SJCRH30 (cell line): ENCODE measurements at regions not wholly inside any gene's neighbourhood (a gene's known extent, or its start where the extent isn't known, plus 50 kb on each side); places are given as distances from the start of the nearest gene placed in this dataset.

Source experiments
- DNase-seq, 2 experiments: peaks; one replicate each; pipeline ENCODE4 v3.0.0-alpha.2; 2015 to 2020
- H3K27ac ChIP-seq: fragments of 250-450 bp; sonication (Bioruptor Pico); 2 replicates; pipeline ENCODE4 v1.5.1; 2020; ENCODE audit warnings: mild to moderate bottlenecking, moderate library complexity
- H3K27me3 ChIP-seq: fragments of 250-450 bp; sonication (Bioruptor Pico); 2 replicates; pipeline ENCODE4 v1.5.1; 2020; ENCODE audit warnings: mild to moderate bottlenecking, moderate library complexity
- H3K36me3 ChIP-seq: fragments of 250-450 bp; sonication (Bioruptor Pico); 2 replicates; pipeline ENCODE4 v1.5.1; 2020; ENCODE audit warnings: mild to moderate bottlenecking, moderate library complexity
- H3K4me1 ChIP-seq: fragments of 250-450 bp; sonication (Bioruptor Pico); 2 replicates; pipeline ENCODE4 v1.5.1; 2020; ENCODE audit warnings: mild to moderate bottlenecking, moderate library complexity
- H3K4me3 ChIP-seq: fragments of 250-450 bp; sonication (Bioruptor Pico); 2 replicates; pipeline ENCODE4 v1.5.1; 2020; ENCODE audit warnings: mild to moderate bottlenecking, moderate library complexity
- H3K9me3 ChIP-seq: fragments of 250-450 bp; sonication (Bioruptor Pico); replicated peaks from 2 replicates; pipeline ENCODE4 v1.5.1; 2020; ENCODE audit warnings: mild to moderate bottlenecking, moderate library complexity

DNA sequence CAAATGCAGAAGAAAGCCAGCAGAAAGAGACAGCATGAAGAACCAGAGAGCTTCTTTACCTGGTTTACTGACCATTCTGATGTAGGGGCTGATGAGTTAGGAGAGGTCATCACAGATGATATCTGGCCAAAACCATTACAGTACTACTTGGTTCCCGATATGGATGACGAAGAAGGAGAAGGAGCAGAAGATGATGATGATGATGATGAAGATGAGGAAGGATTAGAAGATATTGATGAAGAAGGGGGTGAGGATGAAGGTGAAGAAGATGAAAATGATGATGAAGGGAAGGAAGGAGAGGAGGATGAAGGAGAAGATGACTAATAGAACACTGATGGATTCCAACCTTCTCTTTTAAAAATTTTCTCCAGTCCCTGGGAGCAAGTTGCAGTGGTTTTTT lies 178.2 kb upstream of the CRY1 start:
- no peak for DNase-seq
- no peak overlapping the region for H3K4me3 ChIP-seq
- H3K36me3 ChIP-seq: no peaks in the 10 kb centered on the region
- no peaks in the 10 kb centered on the region for H3K4me1 ChIP-seq
- H3K9me3 ChIP-seq: no peaks in the 10 kb centered on the region
- H3K27ac ChIP-seq: no peak overlapping the region
- no peaks in the 10 kb centered on the region for H3K27me3 ChIP-seq

- H3K4me1 ChIP-seq: no peaks in the 10 kb centered on the region
- no peaks in the 10 kb centered on the region for H3K27me3 ChIP-seq
- no peak overlapping the region for H3K4me3 ChIP-seq
- H3K27ac ChIP-seq: no peak overlapping the region
- DNase-seq: no peak
- H3K9me3 ChIP-seq: no peaks in the 10 kb centered on the region
- no peaks in the 10 kb centered on the region for H3K36me3 ChIP-seq
These were observed 182.2 kb upstream of the CRY1 start for GRCh38 chr12:107275530-107275929.

DNA sequence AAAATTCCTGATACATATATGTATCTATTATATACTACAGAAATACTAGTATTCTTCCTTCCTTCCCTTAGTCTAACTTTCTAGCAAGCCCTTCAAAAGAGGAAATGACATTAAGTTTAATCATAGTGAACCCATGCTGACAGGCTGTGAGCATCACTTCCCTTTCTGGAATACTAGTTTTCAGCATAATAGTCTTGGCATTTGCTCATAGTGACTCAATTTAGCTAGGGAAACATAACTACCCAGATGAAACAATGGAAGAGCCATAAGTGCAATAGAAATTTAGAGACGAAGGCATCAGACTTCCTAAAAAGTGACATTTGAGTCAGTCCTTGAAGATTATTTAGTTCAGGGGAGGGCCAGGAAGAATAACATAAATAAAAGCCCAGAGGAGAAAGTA lies 184.5 kb upstream of the CRY1 start:
- H3K9me3 ChIP-seq: no peaks in the 10 kb centered on the region
- no peaks in the 10 kb centered on the region for H3K27me3 ChIP-seq
- H3K27ac ChIP-seq: no peak overlapping the region
- H3K4me1 ChIP-seq: no peaks in the 10 kb centered on the region
- no peak for DNase-seq
- no peak overlapping the region for H3K4me3 ChIP-seq
- H3K36me3 ChIP-seq: no peaks in the 10 kb centered on the region

GRCh38 chr12:107282628-107283027 lies 189.3 kb upstream of the CRY1 start:
- Histone ChIP-seq H3K4me3 (no peak overlapping the region), H3K27me3 (peaks cover 2% of the 10 kb centered on the region; the same call in 1 of the 2 replicates), H3K36me3 (no peaks in the 10 kb centered on the region), H3K4me1 (no peaks in the 10 kb centered on the region), H3K9me3 (no peaks in the 10 kb centered on the region), H3K27ac (no peak overlapping the region)
- no peak for DNase-seq

DNA sequence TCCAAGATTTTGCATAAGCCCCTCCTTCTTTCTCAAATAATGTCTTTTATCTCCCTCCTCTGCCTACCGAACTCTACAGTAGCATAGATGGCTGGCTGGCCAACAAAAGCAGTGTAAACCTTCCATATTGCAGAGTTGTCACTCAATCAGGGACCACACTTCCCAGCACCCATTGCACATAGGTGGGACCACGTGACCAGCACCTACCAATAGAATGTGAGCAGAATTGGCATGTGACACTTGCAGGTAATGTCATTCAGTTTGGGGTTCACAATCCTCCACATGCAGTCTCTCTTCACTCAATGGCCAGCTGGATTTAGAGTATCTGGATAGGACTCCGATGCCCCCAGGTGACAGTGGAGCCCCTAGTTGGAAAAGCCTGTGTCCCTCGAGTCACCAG lies 190.3 kb upstream of the CRY1 start:
- no peak for DNase-seq
- no peaks in the 10 kb centered on the region for H3K36me3 ChIP-seq

GRCh38 chr12:107284692-107285091 lies 191.3 kb upstream of the CRY1 start:
- no peak for DNase-seq
- H3K27me3 ChIP-seq: peaks cover 2% of the 10 kb centered on the region; the same call in 1 of the 2 replicates
- H3K9me3 ChIP-seq: no peaks in the 10 kb centered on the region
- no peak overlapping the region for H3K4me3 ChIP-seq
- H3K4me1 ChIP-seq: no peaks in the 10 kb centered on the region
- H3K36me3 ChIP-seq: no peaks in the 10 kb centered on the region
- no peak overlapping the region for H3K27ac ChIP-seq

More for the DNA sequence above, 190.3 kb upstream of the CRY1 start:
- Histone ChIP-seq H3K4me3 (no peak overlapping the region), H3K4me1 (no peaks in the 10 kb centered on the region), H3K27ac (no peak overlapping the region), H3K27me3 (peaks cover 2% of the 10 kb centered on the region; the same call in 1 of the 2 replicates), H3K9me3 (no peaks in the 10 kb centered on the region)

- DNase-seq: no peak
- no peak overlapping the region for H3K4me3 ChIP-seq
- H3K4me1 ChIP-seq: no peaks in the 10 kb centered on the region
- no peak overlapping the region for H3K27ac ChIP-seq
- peaks cover 5% of the 10 kb centered on the region; the same call in 1 of the 2 replicates for H3K27me3 ChIP-seq
- no peaks in the 10 kb centered on the region for H3K36me3 ChIP-seq
- no peaks in the 10 kb centered on the region for H3K9me3 ChIP-seq
These were observed 194.4 kb upstream of the CRY1 start for GRCh38 chr12:107287436-107288413.

DNA sequence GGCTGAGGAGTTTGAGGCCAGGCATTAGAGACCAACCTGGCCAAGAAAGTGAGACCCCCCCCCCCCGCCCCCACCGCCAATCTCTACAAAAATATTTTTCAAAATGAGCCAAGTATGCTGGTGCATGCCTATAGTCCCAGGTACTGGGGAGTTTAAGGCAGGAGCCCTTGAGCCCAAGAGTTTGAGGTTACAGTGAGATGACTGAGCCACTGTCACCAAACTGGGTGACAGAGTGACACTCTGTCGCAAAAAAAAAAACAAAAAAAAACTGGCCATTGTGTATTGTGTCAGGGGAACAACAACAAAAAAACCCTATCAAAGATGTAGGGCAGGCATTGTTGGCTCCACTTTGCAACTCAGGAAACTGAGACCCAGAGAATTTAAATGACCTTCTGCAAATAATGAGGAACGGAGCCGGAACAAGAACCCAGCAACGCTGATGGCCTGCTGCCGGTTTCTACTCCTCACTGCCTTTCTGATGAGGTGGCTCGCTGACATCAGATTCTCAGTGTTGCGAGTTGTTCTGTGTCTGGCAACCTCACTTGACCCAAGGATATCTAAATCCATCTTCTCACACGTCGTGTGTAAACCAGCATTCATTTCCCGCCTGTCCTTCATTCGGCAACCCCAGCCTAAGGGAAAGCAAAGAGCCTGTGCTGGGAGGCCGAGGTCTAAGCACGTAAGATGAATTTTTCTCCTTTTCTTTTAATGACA lies 195.2 kb upstream of the CRY1 start:
- H3K27me3 ChIP-seq: peaks cover 5% of the 10 kb centered on the region; the same call in 1 of the 2 replicates
- no peak overlapping the region for H3K27ac ChIP-seq
- H3K4me1 ChIP-seq: no peaks in the 10 kb centered on the region
- H3K4me3 ChIP-seq: no peak overlapping the region
- H3K36me3 ChIP-seq: no peaks in the 10 kb centered on the region
- DNase-seq: no peak
- H3K9me3 ChIP-seq: no peaks in the 10 kb centered on the region

DNA sequence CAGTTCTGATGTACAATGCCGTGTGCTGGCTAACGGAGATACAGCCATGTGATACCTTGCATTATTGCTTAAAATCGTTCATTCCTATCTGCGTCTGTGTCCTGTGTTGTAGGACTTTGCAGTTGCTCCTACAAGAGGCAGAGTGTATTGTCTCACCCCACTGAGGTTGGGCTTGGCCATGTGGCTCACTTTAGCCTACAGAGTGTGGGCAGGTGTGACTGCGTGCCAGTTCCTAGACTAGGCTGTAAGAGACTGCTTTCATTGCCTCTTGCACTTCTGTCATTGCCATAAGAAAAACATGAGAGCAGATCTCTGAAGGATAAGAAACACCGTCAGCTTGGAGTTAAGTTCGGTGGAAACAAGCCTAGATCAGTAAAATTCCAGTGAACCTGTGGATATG lies 197.7 kb upstream of the CRY1 start:
- H3K27ac ChIP-seq: no peak overlapping the region
- H3K4me1 ChIP-seq: no peaks in the 10 kb centered on the region

DNA sequence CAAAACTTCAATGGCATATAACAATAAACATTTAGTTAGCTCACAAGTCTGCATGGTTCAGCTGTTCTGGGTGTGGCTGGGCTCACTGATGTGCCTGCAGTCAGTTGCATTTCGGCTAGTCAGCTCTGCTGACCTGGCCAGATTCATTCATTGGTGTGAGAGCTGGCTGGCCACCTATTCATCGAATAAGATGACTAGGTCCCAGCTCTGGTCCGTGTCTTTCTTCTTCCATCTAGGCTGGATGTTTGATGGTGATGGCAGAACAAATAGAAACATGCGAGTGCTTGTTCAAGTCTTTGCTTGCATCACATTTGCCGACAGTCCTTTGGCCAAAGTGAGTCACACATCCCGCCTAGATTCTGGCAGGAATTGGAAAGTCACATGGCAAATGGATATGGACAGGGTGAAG lies 203.3 kb upstream of the CRY1 start:
- peak in 1 of 2 experiments; percentile 4 for DNase-seq

More for the DNA sequence above, 197.7 kb upstream of the CRY1 start:
- H3K36me3 ChIP-seq: no peaks in the 10 kb centered on the region
- peaks cover 2% of the 10 kb centered on the region; the same call in 1 of the 2 replicates for H3K27me3 ChIP-seq
- DNase-seq: no peak
- H3K4me3 ChIP-seq: no peak overlapping the region
- H3K9me3 ChIP-seq: no peaks in the 10 kb centered on the region

DNA sequence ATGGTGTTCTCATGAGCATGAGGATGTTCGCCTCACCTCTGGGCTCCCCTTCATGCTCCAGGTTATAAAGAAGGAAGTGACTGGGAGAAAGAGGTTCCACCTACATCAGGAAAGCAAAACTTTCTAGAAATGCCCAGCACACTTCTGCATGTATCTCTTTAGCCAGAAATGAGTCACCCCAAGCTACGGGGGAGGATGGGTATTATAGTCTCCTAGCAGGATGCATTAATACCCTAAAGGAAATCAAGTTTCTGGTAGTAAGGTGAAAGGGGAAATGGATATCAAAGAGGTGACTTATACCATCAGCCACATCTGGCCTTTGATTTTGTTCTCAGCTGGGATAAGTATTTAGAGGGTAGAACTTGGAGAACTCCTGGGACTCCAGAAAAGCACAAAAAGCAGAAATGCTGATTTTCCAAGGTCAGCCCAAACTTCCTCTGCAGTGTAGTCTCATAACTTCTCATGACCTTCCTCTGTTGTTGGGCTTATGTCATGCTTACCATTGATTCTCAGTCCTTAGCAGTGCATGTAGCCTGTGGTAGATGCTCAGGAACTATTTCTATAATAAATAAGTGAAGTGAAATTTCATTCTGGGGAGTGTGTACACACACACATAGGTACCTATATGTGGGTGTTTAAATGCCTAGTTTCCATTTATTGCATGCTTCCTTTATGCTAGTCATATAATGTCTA lies 209.4 kb upstream of the CRY1 start:
- H3K4me3 ChIP-seq: no peak overlapping the region
- H3K36me3 ChIP-seq: no peaks in the 10 kb centered on the region
- DNase-seq: no peak
- H3K4me1 ChIP-seq: no peaks in the 10 kb centered on the region
- no peaks in the 10 kb centered on the region for H3K27me3 ChIP-seq
- H3K9me3 ChIP-seq: no peaks in the 10 kb centered on the region
- no peak overlapping the region for H3K27ac ChIP-seq

More for the DNA sequence above, 203.3 kb upstream of the CRY1 start:
- H3K4me3 ChIP-seq: no peak overlapping the region
- H3K27me3 ChIP-seq: no peaks in the 10 kb centered on the region; the same call in 1 of the 2 replicates
- H3K9me3 ChIP-seq: no peaks in the 10 kb centered on the region
- H3K36me3 ChIP-seq: no peaks in the 10 kb centered on the region
- H3K4me1 ChIP-seq: 0 out of 2 replicates have a peak, but pooled peaks cover 3% of the 10 kb centered on the region
- H3K27ac ChIP-seq: no peak overlapping the region

- H3K36me3 ChIP-seq: no peaks in the 10 kb centered on the region
- H3K4me3 ChIP-seq: no peak overlapping the region
- no peaks in the 10 kb centered on the region for H3K4me1 ChIP-seq
- no peak for DNase-seq
- no peaks in the 10 kb centered on the region for H3K27me3 ChIP-seq
- H3K27ac ChIP-seq: no peak overlapping the region
- no peaks in the 10 kb centered on the region; the same call in 1 of the 2 replicates for H3K9me3 ChIP-seq
These were observed 211.5 kb upstream of the CRY1 start for GRCh38 chr12:107304588-107305532.

DNA sequence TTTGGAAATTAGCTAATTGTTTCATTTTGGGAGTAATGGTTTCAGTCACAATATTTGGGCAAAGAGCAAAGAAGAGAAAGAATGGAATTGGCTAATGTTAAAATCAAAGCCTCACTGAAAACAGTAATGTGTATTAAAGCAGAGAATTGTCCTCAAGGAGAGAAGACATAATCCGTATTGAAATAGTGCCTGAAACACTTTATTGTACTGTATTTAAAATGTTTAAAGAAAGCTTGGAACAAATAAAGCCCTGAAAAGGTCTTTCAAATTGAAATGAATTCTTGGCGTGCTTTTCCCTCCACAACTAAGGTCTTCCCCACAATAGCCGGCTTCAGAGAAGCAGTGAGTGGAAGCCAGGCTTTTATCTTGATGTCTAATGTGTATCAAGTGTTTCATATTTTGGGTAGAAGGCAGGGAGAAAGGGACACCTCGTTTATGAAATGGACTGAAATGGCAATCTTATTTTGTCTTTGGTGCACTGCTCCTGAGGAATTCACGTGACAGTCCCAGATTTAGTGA lies 212.9 kb upstream of the CRY1 start:
- no peak overlapping the region for H3K4me3 ChIP-seq
- no peak overlapping the region for H3K27ac ChIP-seq
- H3K36me3 ChIP-seq: no peaks in the 10 kb centered on the region
- H3K9me3 ChIP-seq: no peaks in the 10 kb centered on the region; the same call in 1 of the 2 replicates
- no peaks in the 10 kb centered on the region for H3K4me1 ChIP-seq
- H3K27me3 ChIP-seq: no peaks in the 10 kb centered on the region
- DNase-seq: no peak
